ENCODE measurements at regions not wholly inside any gene's neighbourhood (a gene's known extent, or its start where the extent isn't known, plus 50 kb on each side); places are given as distances from the start of the nearest gene placed in this dataset.
"Not testable (repeated sequence)": the region's sequence is repeated elsewhere in the genome, so short reads cannot be mapped to it uniquely, and the experiment has no call there.

DNA sequence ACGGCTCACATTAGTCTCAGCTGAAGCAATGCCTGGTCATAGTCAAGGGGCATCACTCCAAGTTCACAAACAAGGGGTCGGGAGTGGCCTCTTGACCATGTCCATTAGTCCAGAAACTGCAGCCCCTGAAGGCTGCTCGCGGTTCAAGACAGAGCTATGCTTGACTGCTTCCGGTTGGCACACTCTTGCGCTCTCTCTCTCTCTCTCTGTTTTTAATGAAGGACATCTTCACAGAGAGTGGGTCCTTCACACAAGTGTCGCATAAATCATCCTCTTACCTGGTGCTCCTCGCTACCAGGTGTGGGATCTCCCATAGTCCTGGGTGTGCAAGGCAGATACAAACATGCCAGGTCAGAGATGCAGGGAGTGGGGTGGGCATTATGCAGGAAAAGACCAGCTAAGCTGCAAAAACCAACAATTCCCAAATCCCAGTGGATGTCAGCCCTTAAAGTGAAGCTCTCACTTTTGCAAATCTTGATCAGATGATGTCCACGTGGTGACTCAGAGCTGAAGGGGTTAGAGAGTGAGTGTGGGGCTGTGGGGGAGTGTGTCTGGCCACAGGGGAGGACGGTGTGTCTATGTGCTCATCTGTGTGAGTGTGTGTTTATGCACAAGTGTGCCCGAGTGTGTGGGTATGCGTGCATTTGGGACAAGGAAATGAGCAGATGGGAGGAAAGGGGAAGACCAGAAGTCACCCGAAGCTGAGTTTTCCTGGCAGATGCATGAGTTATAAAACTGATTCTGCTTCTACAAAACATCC is 83.7 kb upstream of the PPP2R2D start:
- no peak for DNase-seq (ENCODE audit: low spot score)

GRCh38 chr10:131817866-131818509 is 82.8 kb upstream of the PPP2R2D start:
- no peak for DNase-seq (ENCODE audit: low spot score)

GRCh38 chr10:131818510-131819234 is 82.1 kb upstream of the PPP2R2D start:
- no peak for DNase-seq (ENCODE audit: low spot score)

- DNase-seq (ENCODE audit: low spot score): no peak
Observed at GRCh38 chr10:131819241-131820072, 81.4 kb upstream of the PPP2R2D start.

- DNase-seq (ENCODE audit: low spot score): no peak
Observed at GRCh38 chr10:131820626-131821025, 80.2 kb upstream of the PPP2R2D start.

DNA sequence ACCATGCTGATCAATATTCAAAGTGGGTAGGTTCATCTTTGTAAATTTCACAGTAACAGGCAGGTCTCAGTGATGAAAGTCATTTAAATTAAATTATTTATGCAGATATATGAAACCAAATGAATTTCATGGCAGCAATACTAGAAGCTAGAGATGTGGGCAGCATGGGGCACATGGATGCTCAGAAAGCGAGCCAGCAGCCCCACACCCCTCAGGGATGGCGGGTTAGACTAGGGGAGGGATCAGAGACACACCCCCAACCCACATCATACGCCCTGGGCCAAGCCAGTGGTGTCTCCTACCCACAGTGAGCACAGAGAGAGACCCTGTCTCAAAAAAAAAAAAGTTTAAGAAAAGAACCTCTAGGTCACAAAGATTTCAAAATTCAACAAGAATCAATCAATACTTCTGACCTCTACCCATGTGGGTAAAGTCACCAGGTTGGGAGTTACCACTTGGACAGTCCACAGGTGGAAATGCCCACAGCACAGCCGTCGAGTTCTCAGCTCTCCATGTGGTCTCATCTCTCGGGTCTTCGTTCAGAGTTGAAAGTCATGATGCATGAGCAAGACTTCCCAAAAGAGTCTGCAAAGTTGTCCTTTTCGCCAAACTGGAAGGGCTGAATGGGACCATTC is 79.3 kb upstream of the PPP2R2D start:
- no peak for DNase-seq (ENCODE audit: low spot score)

GRCh38 chr10:131822013-131822691 is 78.7 kb upstream of the PPP2R2D start:
- no peak for DNase-seq (ENCODE audit: low spot score)

GRCh38 chr10:131822692-131823245 is 78.0 kb upstream of the PPP2R2D start:
- no peak for DNase-seq (ENCODE audit: low spot score)

- not testable (repeated sequence) for DNase-seq (ENCODE audit: low spot score)
Observed at GRCh38 chr10:131823601-131824099, 77.2 kb upstream of the PPP2R2D start.

DNA sequence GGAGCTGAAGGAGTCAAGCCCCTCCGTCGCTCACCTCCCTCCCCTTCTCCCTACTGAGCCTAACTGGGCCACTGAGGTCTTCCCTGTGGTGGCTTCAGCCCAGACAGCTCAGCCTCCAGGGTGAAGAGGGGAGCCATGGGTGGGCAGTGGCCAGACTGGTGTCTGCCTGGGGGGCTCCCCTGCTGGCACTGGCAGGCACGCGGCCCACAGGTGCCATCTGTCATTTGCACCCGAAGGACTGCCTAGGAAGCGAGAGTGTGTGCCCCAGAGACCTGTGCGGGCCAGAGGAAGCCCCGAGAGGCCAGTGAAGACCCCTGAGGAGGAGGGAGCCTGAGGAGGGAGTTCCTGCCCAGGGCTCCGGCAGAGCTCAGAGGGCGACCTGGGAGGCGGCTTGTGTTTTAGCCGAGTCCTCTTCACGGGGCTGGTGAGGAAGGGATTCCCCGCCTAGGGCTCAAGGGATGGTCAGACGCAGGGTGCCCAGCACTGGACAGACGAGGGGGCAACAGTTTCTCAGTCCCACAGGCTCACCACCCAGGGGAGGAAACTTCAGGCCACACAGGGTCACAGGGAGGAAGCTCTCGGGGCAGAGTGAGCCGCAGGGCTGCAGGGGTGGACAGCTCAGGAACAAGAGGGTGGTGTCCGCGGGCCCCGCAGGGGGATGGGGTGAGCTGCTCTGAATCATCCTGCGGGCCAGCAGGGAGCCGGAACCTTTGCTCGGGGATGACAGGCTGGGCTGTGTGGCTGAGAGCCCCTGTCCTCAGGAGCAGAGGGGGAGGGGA is 76.2 kb upstream of the PPP2R2D start:
- DNase-seq (ENCODE audit: low spot score): no peak

DNA sequence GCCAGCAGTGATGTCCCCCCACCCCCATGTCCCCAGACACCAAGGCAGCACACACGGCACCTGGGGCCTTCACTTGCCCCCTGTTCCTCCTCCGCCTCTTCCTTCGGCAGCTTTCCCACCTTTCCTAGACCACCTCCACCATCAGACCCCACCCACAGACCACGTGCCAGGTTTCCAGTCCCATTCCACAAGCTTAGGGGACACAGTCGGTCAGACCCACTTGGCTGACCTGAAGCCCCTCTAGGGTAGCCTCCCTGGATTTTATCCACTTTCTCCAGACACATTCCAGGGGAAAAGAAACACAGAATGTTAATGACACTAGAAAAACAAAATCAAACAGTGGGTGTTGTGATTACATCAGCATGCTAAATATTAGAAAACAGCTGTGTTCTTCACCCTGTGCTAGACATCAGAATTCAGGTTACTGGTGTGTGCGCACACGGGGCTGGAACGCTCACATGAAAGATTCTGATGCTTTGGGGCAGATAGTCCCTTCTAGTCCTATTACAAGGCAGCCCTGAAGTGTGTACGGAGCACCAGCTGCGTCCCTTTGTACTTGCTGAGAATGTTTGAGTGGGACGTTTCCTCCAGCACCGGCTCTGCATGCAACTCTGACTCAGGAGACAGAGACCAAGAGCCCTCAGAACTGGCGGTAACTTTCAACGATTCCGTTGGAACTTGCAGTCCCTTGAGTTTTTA is 75.5 kb upstream of the PPP2R2D start:
- no peak for DNase-seq (ENCODE audit: low spot score)

- no peak for DNase-seq (ENCODE audit: low spot score)
Observed at GRCh38 chr10:131825960-131826650, 74.7 kb upstream of the PPP2R2D start.

DNA sequence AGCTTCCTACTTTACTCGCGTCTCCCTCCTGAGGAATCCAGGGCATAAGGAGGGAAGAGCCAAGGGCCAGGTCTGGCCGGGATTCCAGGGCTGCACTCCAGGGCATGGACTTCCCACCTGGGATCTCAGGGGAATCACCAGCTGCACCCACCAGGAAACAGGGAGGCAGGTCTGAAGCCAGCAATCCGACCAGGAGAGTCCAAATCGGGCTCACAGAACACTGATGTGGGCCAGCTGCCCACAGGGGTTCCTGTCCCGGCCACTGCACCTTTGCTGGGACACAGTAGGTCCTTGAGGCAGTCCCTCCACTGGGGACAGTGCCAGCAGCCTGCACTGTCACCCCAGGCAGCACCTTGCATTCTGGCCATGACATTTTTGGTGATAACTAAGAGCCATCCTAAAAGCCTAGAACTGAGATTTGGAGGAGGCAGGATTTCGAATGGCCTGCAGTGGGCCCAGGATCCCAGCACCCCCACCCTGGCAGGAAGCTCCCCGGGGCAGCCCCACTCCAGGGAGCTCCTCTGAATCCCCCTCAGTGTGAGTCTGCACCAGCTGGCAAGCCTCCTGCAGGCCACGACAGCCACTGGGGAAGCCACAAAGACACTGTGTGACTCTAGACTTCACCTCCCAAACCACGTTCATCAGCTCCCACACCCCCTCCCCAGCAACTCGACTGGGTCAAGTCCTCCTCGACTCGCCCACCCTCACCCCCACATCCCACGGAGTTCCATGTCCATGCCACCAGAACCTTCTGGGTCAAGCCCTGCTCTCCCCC is 71.5 kb upstream of the PPP2R2D start:
- no peak for DNase-seq (ENCODE audit: low spot score)

DNA sequence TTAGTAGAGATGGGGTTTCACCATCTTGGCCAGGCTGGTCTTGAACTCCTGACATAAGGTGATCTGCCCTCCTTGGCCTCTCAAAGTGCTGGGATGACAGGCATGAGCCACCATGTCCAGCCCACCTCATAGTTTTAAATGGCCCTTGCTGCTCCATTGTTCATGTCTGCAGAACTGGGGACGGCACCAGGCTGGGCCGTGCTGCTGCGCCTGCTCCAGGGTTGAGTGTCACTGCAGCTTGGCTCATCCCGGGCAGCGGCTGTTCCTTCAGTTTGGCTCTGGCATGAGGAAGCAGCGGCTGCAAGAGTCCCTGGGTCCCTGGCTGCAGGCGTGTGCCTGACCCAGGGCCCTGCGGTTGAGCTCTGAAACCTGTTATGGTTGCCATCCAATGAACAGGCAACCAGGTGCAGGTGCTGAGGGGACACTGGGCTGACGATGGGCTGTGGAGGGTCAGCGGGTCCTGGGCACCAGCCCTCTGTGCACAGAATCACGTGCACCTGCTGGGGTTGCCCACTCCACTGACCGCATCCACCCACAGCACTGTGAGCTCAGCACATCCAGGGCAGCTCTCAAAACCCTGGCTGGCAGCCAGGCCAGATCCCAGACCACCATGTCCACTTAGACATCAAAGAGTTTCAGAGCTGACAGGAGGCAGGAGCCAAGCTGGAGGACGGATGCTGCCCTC is 70.2 kb upstream of the PPP2R2D start:
- no peak for DNase-seq (ENCODE audit: low spot score)

- no peak for DNase-seq (ENCODE audit: low spot score)
Observed at GRCh38 chr10:131831561-131831960, 69.2 kb upstream of the PPP2R2D start.

GRCh38 chr10:131832056-131832685 is 68.6 kb upstream of the PPP2R2D start:
- no peak for DNase-seq (ENCODE audit: low spot score)

DNA sequence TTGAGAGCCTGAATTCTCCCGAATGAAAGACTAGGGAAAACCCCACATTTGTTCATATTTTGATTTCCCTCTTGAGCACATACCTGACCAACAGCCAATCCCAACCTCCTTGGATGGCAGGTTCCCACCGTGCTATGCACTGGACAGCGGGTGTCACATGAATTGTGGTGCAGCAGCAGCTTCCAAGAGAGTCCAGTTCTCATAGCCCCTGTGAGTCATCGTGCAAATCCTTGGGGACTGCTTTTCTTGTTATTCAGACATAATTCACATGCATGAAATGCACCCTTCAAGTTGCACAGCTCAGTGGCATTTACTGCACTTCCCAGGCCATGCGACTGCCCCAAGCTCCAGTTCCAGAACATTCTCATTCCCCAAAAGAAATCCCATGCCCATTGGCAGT is 67.8 kb upstream of the PPP2R2D start:
- no peak for DNase-seq (ENCODE audit: low spot score)

Measured in hematopoietic multipotent progenitor cell treated with erythropoietin and hydrocortisone succinate and interleukin-3 and kit ligand, for 17 days (in vitro differentiated cells).